ENCODE measurements at regions not wholly inside any gene's neighbourhood (a gene's known extent, or its start where the extent isn't known, plus 50 kb on each side); places are given as distances from the start of the nearest gene placed in this dataset.

- no peak for ATAC-seq
Observed at GRCh38 chr15:69930754-69931153, 167.0 kb downstream of the TLE3 start.

- ATAC-seq, result no peak
Observed at GRCh38 chr15:69931156-69931555, 166.6 kb downstream of the TLE3 start.

- ATAC-seq, result no peak
Observed at GRCh38 chr15:69934607-69935006, 163.1 kb downstream of the TLE3 start.

- no peak for ATAC-seq
Observed at GRCh38 chr15:69939513-69940440, 157.9 kb downstream of the TLE3 start.

GRCh38 chr15:69940441-69941300 is 157.0 kb downstream of the TLE3 start:
- no peak for ATAC-seq

GRCh38 chr15:69941301-69941605 is 156.5 kb downstream of the TLE3 start:
- no peak for ATAC-seq

- no peak for ATAC-seq
Observed at GRCh38 chr15:69941706-69942495, 155.8 kb downstream of the TLE3 start.

- ATAC-seq, result no peak
Observed at GRCh38 chr15:69943637-69944036, 154.1 kb downstream of the TLE3 start.

GRCh38 chr15:69945729-69946128 is 152.0 kb downstream of the TLE3 start:
- ATAC-seq, result no peak

- no peak for ATAC-seq
Observed at GRCh38 chr15:69946870-69947269, 150.8 kb downstream of the TLE3 start.

- no peak for ATAC-seq
Observed at GRCh38 chr15:69947394-69947793, 150.3 kb downstream of the TLE3 start.

- ATAC-seq, result no peak
Observed at GRCh38 chr15:69949485-69949884, 148.2 kb downstream of the TLE3 start.

- ATAC-seq, result no peak
Observed at GRCh38 chr15:69951256-69951897, 146.3 kb downstream of the TLE3 start.

GRCh38 chr15:69951898-69952555 is 145.7 kb downstream of the TLE3 start:
- ATAC-seq, result no peak

- ATAC-seq, result no peak
Observed at GRCh38 chr15:69953051-69953450, 144.7 kb downstream of the TLE3 start.

- ATAC-seq, result no peak
Observed at GRCh38 chr15:69953816-69954215, 143.9 kb downstream of the TLE3 start.

- no peak for ATAC-seq
Observed at GRCh38 chr15:69954666-69955065, 143.1 kb downstream of the TLE3 start.

GRCh38 chr15:69955240-69955894 is 142.3 kb downstream of the TLE3 start:
- ATAC-seq, result no peak

- ATAC-seq, result no peak
Observed at GRCh38 chr15:69956417-69956816, 141.3 kb downstream of the TLE3 start.

- peak; percentile 22 for ATAC-seq
Observed at GRCh38 chr15:69957175-69957574, 140.5 kb downstream of the TLE3 start.

- ATAC-seq, result no peak
Observed at GRCh38 chr15:69958496-69959084, 139.1 kb downstream of the TLE3 start.
